ENCODE measurements at regions not wholly inside any gene's neighbourhood (a gene's known extent, or its start where the extent isn't known, plus 50 kb on each side); places are given as distances from the start of the nearest gene placed in this dataset.

DNA sequence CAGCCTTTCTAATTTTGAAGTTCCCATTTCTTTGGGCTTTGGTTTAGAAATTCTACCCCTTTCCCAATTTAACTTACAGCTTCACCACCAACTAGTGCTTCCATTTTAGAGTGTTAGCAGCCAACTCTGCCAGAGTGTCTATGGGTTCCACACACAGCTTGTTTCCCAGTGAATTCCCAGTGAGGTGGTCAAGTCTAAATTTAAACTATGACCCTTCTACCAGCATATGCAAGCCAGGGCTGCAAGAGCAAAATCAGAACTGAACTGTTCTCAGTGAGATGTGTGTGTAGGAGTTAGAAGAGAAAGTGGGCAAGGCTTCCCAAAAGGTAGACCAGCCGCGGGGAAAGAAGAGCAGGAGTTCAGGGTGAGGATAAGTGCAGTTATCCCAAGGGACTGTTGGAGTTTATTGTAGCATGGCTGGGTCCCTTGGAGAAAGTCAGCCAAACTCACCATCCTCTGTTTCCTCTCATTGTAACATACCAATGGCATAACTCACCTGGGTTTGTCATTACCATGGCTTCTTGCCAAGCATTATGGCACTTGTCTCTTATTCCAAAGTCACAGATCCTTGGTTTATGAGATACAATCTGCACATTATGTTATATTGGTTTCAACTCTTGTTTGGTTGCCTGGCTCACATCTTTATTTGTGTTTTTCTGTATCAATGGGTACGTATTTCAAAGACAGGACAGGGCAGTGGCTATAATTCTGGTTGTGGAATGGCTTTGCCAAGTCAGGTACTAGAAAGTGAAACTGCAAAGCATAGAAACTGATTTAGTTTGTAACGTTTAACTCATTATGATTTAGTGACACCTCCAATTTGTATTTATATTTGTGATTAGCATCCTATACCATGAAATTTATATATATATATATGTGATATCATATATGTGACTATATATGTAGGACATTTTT is 130.2 kb upstream of the UMPS start:
- no peaks in the 10 kb centered on the region for H3K4me1 ChIP-seq (ENCODE audit: low read depth, poor library complexity, severe bottlenecking)
- TF ChIP-seq, protein P1, sequence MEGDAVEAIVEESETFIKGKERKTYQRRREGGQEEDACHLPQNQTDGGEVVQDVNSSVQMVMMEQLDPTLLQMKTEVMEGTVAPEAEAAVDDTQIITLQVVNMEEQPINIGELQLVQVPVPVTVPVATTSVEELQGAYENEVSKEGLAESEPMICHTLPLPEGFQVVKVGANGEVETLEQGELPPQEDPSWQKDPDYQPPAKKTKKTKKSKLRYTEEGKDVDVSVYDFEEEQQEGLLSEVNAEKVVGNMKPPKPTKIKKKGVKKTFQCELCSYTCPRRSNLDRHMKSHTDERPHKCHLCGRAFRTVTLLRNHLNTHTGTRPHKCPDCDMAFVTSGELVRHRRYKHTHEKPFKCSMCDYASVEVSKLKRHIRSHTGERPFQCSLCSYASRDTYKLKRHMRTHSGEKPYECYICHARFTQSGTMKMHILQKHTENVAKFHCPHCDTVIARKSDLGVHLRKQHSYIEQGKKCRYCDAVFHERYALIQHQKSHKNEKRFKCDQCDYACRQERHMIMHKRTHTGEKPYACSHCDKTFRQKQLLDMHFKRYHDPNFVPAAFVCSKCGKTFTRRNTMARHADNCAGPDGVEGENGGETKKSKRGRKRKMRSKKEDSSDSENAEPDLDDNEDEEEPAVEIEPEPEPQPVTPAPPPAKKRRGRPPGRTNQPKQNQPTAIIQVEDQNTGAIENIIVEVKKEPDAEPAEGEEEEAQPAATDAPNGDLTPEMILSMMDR (conservative IDR thresholded peaks at IDR 0.05; ENCODE audit: low read depth, low read length) = no peak
- no peaks in the 10 kb centered on the region for H3K36me3 ChIP-seq (ENCODE audit: insufficient read depth)
- H2AFZ ChIP-seq (ENCODE audit: low read depth) = no peak overlapping the region
- no peaks in the 10 kb centered on the region for H3K27me3 ChIP-seq (ENCODE audit: insufficient read depth, low read depth)
- H3K9ac ChIP-seq = no peak overlapping the region
- H3K4me2 ChIP-seq = no peak overlapping the region
- H3K4me3 ChIP-seq (IDR thresholded peaks at IDR 0.05; ENCODE audit: insufficient read depth, low read depth, low read length) = no peak overlapping the region
- H3K27ac ChIP-seq = no peak overlapping the region
- H3K79me2 ChIP-seq (ENCODE audit: insufficient read depth, low read depth) = no peaks in the 10 kb centered on the region
- H4K20me1 ChIP-seq (ENCODE audit: insufficient read depth) = no peaks in the 10 kb centered on the region

DNA sequence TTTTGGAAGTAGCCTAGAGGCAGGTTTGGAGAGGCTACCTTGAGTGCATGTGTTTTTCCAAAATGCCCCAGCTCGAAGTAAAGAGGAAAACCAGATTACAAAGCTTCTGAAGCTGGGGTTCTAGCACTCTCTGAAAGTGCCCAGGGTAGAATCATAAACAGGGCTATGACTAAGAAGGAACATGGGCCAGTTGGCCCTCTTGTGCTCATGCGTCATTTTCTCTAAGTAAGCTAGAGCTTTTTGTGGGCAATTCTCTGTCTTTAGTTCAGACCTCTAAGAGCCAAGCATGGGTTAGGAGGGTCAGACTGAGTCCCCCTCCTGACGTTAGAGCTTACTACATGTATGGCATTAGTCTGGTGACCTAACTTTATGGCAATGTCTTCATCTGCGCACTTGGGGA is 129.5 kb upstream of the UMPS start:
- H3K4me2 ChIP-seq = no peak overlapping the region
- no peak overlapping the region for H2AFZ ChIP-seq (ENCODE audit: low read depth)
- H3K4me1 ChIP-seq (ENCODE audit: low read depth, poor library complexity, severe bottlenecking) = no peaks in the 10 kb centered on the region
- H3K27me3 ChIP-seq (ENCODE audit: insufficient read depth, low read depth) = no peaks in the 10 kb centered on the region
- H4K20me1 ChIP-seq (ENCODE audit: insufficient read depth) = no peaks in the 10 kb centered on the region
- no peak overlapping the region for H3K9ac ChIP-seq
- H3K79me2 ChIP-seq (ENCODE audit: insufficient read depth, low read depth) = no peaks in the 10 kb centered on the region
- H3K4me3 ChIP-seq (IDR thresholded peaks at IDR 0.05; ENCODE audit: insufficient read depth, low read depth, low read length) = no peak overlapping the region
- no peak overlapping the region for H3K27ac ChIP-seq
- H3K36me3 ChIP-seq (ENCODE audit: insufficient read depth) = no peaks in the 10 kb centered on the region
- TF ChIP-seq, protein P1 (conservative IDR thresholded peaks at IDR 0.05; ENCODE audit: low read depth, low read length) = no peak

DNA sequence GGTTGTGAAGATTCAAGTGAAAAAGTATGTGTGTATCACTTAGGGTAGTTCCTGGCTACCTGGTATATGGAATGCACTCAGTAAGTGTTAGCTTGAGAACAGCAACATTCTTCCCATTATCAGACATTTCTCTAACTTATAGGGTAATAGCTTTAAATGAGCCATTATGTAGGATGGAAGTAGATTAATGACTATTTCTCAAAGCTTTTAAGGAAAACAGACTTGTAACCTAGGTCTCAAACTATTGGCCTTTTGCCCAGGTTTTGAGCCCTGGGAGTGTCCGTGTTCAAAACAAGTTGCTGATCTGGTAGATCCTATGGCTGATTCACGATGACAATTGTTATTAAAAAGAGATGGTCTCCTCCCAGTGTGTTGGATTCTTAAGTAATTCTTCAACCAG is 129.1 kb upstream of the UMPS start:
- no peak overlapping the region for H3K4me2 ChIP-seq
- no peak overlapping the region for H3K4me3 ChIP-seq (IDR thresholded peaks at IDR 0.05; ENCODE audit: insufficient read depth, low read depth, low read length)
- H3K27me3 ChIP-seq (ENCODE audit: insufficient read depth, low read depth) = no peaks in the 10 kb centered on the region
- no peaks in the 10 kb centered on the region for H4K20me1 ChIP-seq (ENCODE audit: insufficient read depth)
- H2AFZ ChIP-seq (ENCODE audit: low read depth) = no peak overlapping the region
- no peak overlapping the region for H3K9ac ChIP-seq
- no peaks in the 10 kb centered on the region for H3K4me1 ChIP-seq (ENCODE audit: low read depth, poor library complexity, severe bottlenecking)
- H3K79me2 ChIP-seq (ENCODE audit: insufficient read depth, low read depth) = no peaks in the 10 kb centered on the region
- no peaks in the 10 kb centered on the region for H3K36me3 ChIP-seq (ENCODE audit: insufficient read depth)
- H3K27ac ChIP-seq = no peak overlapping the region
- TF ChIP-seq, protein P1 (conservative IDR thresholded peaks at IDR 0.05; ENCODE audit: low read depth, low read length) = no peak

DNA sequence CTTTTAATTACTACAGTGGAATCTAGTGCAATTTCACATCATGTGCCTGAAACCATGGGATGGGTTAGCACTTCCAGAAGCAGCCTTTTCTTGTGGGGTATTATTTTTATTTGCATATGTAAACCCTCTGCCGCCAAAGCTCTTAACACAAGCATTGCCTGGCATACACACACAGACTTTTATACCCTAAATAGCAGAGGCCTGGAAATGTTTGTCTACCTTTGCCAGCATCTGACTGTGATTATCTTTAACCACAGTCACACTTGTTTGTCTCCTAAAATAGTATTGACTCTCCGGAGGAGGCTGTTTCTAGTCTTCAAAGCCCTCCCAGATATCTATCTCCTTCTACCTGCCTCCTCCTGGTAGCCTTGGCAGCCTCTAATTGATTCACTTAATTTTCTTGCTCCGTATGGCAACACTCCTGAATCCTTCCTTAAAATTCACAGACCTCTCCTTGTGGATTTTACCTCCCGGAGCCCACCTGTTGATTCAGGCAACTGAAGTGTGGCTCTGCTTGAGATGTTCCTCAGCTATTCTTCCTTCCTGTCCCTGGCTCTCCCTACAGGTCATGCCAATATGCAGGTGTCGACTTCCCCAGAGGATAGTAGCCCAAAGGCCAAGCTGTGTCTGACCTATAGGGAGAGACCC is 127.1 kb upstream of the UMPS start:
- no peak overlapping the region for H3K9ac ChIP-seq
- H3K27ac ChIP-seq = no peak overlapping the region
- no peak overlapping the region for H2AFZ ChIP-seq (ENCODE audit: low read depth)
- H3K4me1 ChIP-seq (ENCODE audit: low read depth, poor library complexity, severe bottlenecking) = no peaks in the 10 kb centered on the region
- TF ChIP-seq, protein P1 (conservative IDR thresholded peaks at IDR 0.05; ENCODE audit: low read depth, low read length) = no peak
- H3K79me2 ChIP-seq (ENCODE audit: insufficient read depth, low read depth) = no peaks in the 10 kb centered on the region
- no peaks in the 10 kb centered on the region for H3K36me3 ChIP-seq (ENCODE audit: insufficient read depth)
- H4K20me1 ChIP-seq (ENCODE audit: insufficient read depth) = no peaks in the 10 kb centered on the region
- no peak overlapping the region for H3K4me2 ChIP-seq
- no peak overlapping the region for H3K4me3 ChIP-seq (IDR thresholded peaks at IDR 0.05; ENCODE audit: insufficient read depth, low read depth, low read length)
- no peaks in the 10 kb centered on the region for H3K27me3 ChIP-seq (ENCODE audit: insufficient read depth, low read depth)

Measured in KMS-11 (cell line).